HG03575 (cell line): ENCODE measurements at regions not wholly inside any gene's neighbourhood (a gene's known extent, or its start where the extent isn't known, plus 50 kb on each side); places are given as distances from the start of the nearest gene placed in this dataset.
"Not testable (repeated sequence)": the region's sequence is repeated elsewhere in the genome, so short reads cannot be mapped to it uniquely, and the experiment has no call there.

Source experiments
- ATAC-seq: cut with Tn5 transposase; IDR thresholded peaks from one replicate; pipeline ENCODE4 v1.9.1; 2021; ENCODE audit not compliant: unreplicated experiment, insufficient number of reproducible peaks, low FRiP score; ENCODE audit errors: extremely low read depth

DNA sequence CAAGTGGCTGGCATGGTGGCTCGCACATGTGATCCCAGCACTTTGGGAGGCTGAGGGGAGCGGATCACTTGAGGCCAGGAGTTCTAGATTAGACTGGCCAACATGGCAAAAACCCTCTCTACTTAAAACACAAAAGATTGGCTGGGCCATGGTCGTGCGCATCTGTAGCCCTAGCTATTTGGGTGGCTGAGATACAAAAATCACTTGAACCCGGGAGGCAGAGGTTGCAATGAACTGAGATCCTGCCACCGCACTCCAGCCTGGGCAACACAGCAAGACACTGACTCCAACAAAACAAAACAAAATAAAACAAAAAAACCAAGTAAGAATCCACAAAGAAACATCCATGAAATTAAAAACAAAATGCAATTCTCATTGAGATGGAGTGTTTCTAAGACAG is 630.6 kb downstream of the UQCRFS1 start:
- no peak for ATAC-seq

GRCh38 chr19:28581468-28581770 is 631.5 kb downstream of the UQCRFS1 start:
- ATAC-seq, result no peak

DNA sequence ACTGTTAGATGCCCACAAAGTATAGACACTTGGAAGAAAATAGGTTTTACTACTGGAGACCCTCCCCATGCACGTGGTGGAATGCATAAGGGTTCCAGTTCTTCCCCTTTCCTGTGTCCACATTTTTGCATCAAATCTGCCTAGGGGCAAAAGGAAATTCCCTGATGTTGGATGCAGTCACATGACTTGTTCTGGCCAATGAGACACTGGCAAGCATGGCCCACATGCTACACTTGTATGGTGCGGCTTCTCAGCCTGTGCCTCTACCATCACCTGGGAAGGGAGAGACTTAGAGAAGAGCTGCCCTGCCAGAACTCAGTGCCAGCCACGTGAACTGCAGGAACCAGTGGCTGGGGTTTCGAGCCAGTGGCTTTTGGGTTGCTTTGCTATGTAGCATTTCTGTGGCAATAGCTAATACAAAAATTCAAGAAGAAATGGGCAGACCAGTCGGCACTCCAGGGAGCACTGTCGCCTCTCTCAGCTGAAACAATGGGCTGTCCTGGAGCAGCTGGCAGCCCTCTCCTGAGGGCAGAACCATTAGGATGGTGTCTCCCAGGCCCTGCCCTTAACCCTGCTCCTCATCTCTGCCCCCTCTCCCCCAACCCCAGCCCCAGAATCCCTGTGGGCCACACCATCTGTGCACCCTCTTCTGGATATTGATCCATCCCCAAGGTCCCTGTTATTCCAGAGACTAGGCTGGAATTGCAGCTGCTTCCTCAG is 634.0 kb downstream of the UQCRFS1 start:
- ATAC-seq, result no peak

DNA sequence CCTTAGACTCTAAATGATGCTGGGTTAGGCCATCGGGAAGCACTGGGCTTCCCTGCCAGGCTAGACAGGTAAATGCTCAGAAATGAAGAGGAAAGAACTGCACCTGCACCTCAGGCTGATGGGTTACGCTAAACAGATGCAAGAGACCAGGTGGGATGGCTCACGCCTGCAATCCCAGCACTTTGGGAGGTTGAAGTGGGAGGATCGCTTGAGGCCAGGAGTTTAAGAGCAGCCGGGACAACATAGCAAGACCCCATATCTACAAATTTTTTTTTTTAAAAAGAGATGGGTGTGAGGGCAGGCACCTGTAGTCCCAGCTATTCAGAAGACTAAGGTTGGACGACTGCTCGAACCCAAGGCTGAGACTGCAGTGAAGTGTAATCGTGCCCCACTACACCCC is 634.7 kb downstream of the UQCRFS1 start:
- no peak for ATAC-seq

- ATAC-seq, result no peak
Observed at GRCh38 chr19:28577666-28578065, 635.3 kb downstream of the UQCRFS1 start.

DNA sequence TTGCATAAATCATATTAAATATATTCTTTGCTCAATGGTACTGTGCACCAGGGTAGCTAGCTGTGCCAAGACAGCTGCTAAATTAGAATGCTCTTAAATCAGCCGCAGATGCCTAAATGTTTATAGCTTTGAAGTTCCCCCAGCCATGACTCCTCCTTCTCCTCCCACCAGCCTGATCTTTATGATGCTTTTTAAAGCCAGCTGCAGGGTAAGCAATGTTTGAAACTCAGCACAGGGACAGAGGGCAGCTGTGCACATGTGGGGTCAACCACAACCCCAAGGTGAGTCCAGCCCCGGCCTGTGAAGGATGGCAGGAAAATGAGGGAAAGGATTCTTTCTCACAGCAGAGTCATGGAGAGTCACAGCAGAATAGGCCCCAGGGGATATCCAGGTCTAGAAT is 635.7 kb downstream of the UQCRFS1 start:
- no peak for ATAC-seq

GRCh38 chr19:28575816-28576215 is 637.1 kb downstream of the UQCRFS1 start:
- ATAC-seq, result no peak

- not testable (repeated sequence) for ATAC-seq
Observed at GRCh38 chr19:28575312-28575711, 637.6 kb downstream of the UQCRFS1 start.

GRCh38 chr19:28574212-28574611 is 638.7 kb downstream of the UQCRFS1 start:
- no peak for ATAC-seq

- no peak for ATAC-seq
Observed at GRCh38 chr19:28569132-28570131, 643.5 kb downstream of the UQCRFS1 start.

- ATAC-seq, result no peak
Observed at GRCh38 chr19:28567834-28568233, 645.1 kb downstream of the UQCRFS1 start.

DNA sequence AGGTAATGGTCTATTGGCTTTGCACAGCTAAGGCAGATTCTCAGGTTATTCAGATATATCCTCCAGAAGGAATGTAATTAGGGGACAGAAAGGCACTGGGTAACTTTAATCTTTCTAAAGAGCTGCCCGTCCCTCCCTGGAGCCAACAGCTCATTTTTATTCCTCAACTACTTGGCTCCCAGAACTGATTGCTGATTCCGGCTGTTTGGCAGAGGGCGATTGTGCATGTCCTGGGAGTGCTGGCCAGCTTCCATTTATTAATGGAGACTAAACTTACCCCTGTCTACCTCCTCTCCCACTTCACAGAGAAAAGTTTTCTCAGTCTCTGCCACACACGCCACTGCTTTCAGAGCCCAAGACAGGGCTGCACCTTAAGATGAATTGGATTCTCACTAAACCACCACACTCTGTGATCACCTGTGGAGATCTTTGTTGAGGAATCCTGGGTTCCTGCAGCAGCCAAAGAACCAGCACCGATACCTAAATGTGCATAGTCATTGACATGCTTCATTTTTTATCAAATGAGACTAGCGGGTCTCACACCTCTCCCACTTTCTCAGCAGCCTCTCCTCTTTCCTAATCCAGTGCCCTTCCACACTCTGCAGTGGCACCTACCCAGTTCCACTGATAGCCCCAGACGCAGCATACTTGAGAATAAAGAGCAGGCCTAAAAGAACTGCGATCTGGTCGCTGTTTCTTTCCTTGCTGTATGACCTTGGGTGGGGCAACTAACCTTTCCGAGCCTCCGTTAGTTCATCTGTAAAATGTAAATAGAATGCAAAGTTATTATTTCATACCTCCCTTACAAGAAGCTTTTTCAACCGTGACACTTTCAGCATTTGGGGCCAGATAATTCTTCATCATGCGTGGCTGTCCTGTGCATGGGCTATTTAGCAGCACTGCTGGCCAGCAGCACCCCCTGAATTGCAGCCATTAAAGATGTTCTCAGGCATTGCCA is 648.7 kb downstream of the UQCRFS1 start:
- ATAC-seq, result no peak

DNA sequence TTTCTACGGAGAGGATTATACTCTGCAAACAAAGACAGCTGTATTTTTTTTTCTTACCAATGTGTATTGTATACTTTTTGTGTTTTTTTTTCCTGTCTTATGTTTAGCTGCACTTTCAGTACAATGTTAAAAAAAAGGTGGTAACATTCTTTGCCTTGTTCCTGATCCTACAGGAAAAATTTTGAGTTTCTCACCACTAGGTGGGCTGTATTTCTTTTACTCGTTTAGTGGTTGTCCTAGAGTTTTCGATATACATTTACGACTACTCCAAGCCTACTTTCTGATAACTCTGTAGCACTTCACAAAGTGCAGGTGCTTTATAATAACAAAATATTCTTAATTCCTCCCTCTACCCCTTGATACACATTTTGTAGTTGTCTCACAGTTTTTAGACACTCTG is 652.2 kb downstream of the UQCRFS1 start:
- ATAC-seq, result no peak

DNA sequence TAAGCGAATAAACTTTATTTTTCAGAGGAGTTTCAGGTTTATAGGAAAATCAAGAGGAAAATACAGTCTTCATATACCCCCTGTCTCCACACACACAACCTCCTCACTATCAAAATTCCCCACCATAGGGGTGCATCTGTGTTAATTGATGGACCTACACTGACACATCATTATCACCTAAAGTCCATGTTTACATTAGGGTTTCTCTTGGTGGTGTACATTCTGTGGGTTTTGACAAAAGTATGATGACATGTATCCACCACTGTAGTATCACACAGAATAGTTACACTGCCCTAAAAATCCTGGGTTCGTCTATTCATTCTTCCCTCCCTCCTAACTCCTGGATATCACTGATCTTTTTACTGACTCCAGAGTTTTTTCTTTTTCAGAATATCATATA is 654.2 kb downstream of the UQCRFS1 start:
- no peak for ATAC-seq

- ATAC-seq, result no peak
Observed at GRCh38 chr19:28556371-28556770, 656.6 kb downstream of the UQCRFS1 start.

- no peak for ATAC-seq
Observed at GRCh38 chr19:28555317-28555716, 657.6 kb downstream of the UQCRFS1 start.

GRCh38 chr19:28554321-28555091 is 658.4 kb downstream of the UQCRFS1 start:
- ATAC-seq, result no peak

GRCh38 chr19:28553764-28554163 is 659.2 kb downstream of the UQCRFS1 start:
- ATAC-seq, result no peak

DNA sequence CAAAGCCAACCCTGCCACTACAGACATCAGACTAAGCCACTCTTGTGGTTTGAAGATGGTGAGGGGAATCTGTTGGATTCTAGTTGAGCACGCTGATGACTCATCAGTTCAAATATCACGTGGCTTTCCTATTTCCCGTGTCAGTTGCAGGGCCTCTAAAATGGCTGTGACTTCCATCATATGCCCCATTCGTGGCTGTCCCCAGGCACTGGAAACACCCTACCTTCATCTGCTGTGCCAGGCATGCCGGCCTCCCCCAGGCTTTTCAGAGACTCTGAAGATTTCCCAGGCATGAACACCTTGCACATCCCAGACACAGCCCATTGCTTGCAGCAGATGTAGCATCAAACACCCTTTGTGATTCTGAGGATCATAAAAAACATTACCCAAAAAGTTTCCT is 659.9 kb downstream of the UQCRFS1 start:
- no peak for ATAC-seq
